ENCODE measurements at regions not wholly inside any gene's neighbourhood (a gene's known extent, or its start where the extent isn't known, plus 50 kb on each side); places are given as distances from the start of the nearest gene placed in this dataset.

- Histone ChIP-seq H3K9me3 (no peaks in the 10 kb centered on the region), H3K27ac (no peak overlapping the region), H3K4me2 (no peak overlapping the region), H3K4me3 (no peak overlapping the region), H3K4me1 (no peaks in the 10 kb centered on the region)
- no peak for FAIRE-seq
- no peak for DNase-seq (ENCODE audit: low read depth in 1 of 2, low spot score in 1 of 2)
- CTCF ChIA-PET, result no interaction called here
- 9% methylated on average over 3 of the region's 3 CpGs for WGBS (ENCODE audit: missing lambda C conversion rate)
- ATAC-seq, result no peak
- POLR2A ChIA-PET, result no interaction called here
- no peak for TF ChIP-seq RFX5 (IDR thresholded peaks at IDR 0.05)
- TF ChIP-seq ATOH8 (CRISPR knock-in tag; IDR thresholded peaks at IDR 0.05; ENCODE audit: low read depth), result no peak
- no peak for TF ChIP-seq JUNB (IDR thresholded peaks at IDR 0.05)
- no peak for TF ChIP-seq SREBF2 (IDR thresholded peaks at IDR 0.05)
- TF ChIP-seq MYC (IDR thresholded peaks at IDR 0.05; ENCODE audit: borderline replicate concordance, low read length), result no peak
- no peak for TF ChIP-seq FOXS1 (CRISPR knock-in tag; IDR thresholded peaks at IDR 0.05)
Measured at GRCh38 chr1:30125821-30126170, 597.6 kb downstream of the MATN1 start.

GRCh38 chr1:30125021-30125820 lies 598.2 kb downstream of the MATN1 start:
- Histone ChIP-seq H3K4me1 (no peaks in the 10 kb centered on the region), H3K4me2 (no peak overlapping the region), H3K9me3 (no peaks in the 10 kb centered on the region), H3K4me3 (no peak overlapping the region), H3K27ac (no peak overlapping the region)
- WGBS (ENCODE audit: missing lambda C conversion rate), result 0% methylated on average over 2 of the region's 8 CpGs
- DNase-seq (ENCODE audit: low read depth in 1 of 2, low spot score in 1 of 2), result no peak
- no peak for ATAC-seq
- POLR2A ChIA-PET, result no interaction called here
- no peak for TF ChIP-seq MAX (IDR thresholded peaks at IDR 0.05)
- no peak for TF ChIP-seq EP300 (IDR thresholded peaks at IDR 0.05)
- TF ChIP-seq JUNB (IDR thresholded peaks at IDR 0.05), result no peak
- no peak for TF ChIP-seq FOSB (CRISPR knock-in tag; IDR thresholded peaks at IDR 0.05)
- TF ChIP-seq SMC3 (IDR thresholded peaks at IDR 0.05), result no peak
- no peak for TF ChIP-seq ZC3H11A (IDR thresholded peaks at IDR 0.05)
- no peak for TF ChIP-seq BHLHE40 (IDR thresholded peaks at IDR 0.05; ENCODE audit: low read depth, low read length)
- no peak for TF ChIP-seq HOXB5 (CRISPR knock-in tag; IDR thresholded peaks at IDR 0.05)
- TF ChIP-seq CTCF (IDR thresholded peaks at IDR 0.05), result no peak
- no peak for TF ChIP-seq CBX8 (IDR thresholded peaks at IDR 0.05)
- CTCF ChIA-PET, result interaction anchor here (1.0 kb wide), 1 partner anchor 14 kb away, joined by 3 read pairs; no protein-coding TSS in a partner anchor
- no peak for FAIRE-seq

GRCh38 chr1:30123896-30124295 lies 599.5 kb downstream of the MATN1 start:
- H3K4me3 ChIP-seq, result no peak overlapping the region
- no peaks in the 10 kb centered on the region for H3K9me3 ChIP-seq
- H3K4me1 ChIP-seq, result no peaks in the 10 kb centered on the region
- H3K27ac ChIP-seq, result no peak overlapping the region
- TF ChIP-seq NFE2L2 (conservative IDR thresholded peaks at IDR 0.05; ENCODE audit: low read length) (no peak), HOXB5 (CRISPR knock-in tag; IDR thresholded peaks at IDR 0.05) (no peak), E2F6 (IDR thresholded peaks at IDR 0.05; ENCODE audit: borderline replicate concordance, low read depth) (no peak), CHD4 (IDR thresholded peaks at IDR 0.05; ENCODE audit: borderline replicate concordance) (no peak), MAZ (IDR thresholded peaks at IDR 0.05; ENCODE audit: borderline replicate concordance, low read depth, low read length) (no peak)
- FAIRE-seq, result no peak
- POLR2A ChIA-PET, result no interaction called here
- CTCF ChIA-PET, result interaction anchor here (1.0 kb wide), 1 partner anchor 13 kb away, joined by 3 read pairs; no protein-coding TSS in a partner anchor
- no peak for DNase-seq (ENCODE audit: low read depth in 1 of 2, low spot score in 1 of 2)
- WGBS (ENCODE audit: missing lambda C conversion rate), result 14% methylated on average over 3 of the region's 4 CpGs
- ATAC-seq, result no peak
- no peak overlapping the region for H3K4me2 ChIP-seq
